Chondrocyte (in vitro differentiated cells): ENCODE measurements at regions not wholly inside any gene's neighbourhood (a gene's known extent, or its start where the extent isn't known, plus 50 kb on each side); places are given as distances from the start of the nearest gene placed in this dataset.

ENCODE experiments used
- DNase-seq: peaks from one replicate; pipeline ENCODE4 v3.0.0; 2021; ENCODE audit warnings: mixed read lengths, low spot score
- H3K27ac Mint-ChIP-seq: one replicate; pipeline ENCODE4 v1.8.0; 2021; ENCODE audit warnings: mild to moderate bottlenecking, moderate library complexity, mixed read lengths; ENCODE audit not compliant: unreplicated experiment
- H3K27me3 Mint-ChIP-seq: 2 replicates; pipeline ENCODE4 v1.8.0; 2021; ENCODE audit warnings: low read depth, mixed read lengths
- H3K36me3 Mint-ChIP-seq: 2 replicates; pipeline ENCODE4 v1.8.0; 2021; ENCODE audit warnings: low read depth, mixed read lengths
- H3K4me1 Mint-ChIP-seq: 2 replicates; pipeline ENCODE4 v1.8.0; 2021; ENCODE audit warnings: low read depth, mild to moderate bottlenecking, mixed read lengths
- H3K4me3 Mint-ChIP-seq: one replicate; pipeline ENCODE4 v1.8.0; 2021; ENCODE audit warnings: mild to moderate bottlenecking, moderate library complexity, mixed read lengths; ENCODE audit not compliant: unreplicated experiment
- H3K9me3 Mint-ChIP-seq: 2 replicates; pipeline ENCODE4 v1.8.0; 2021; ENCODE audit warnings: low read depth, mixed read lengths
- CTCF ChIP-seq: fragments of 200-600 bp; sonication (generic); IDR thresholded peaks from 2 replicates; pipeline ENCODE4 v1.5.0; 2021; ENCODE audit warnings: antibody characterized with exemption, mild to moderate bottlenecking, moderate library complexity

- Mint-ChIP-seq H3K27ac (no peak overlapping the region), H3K27me3 (no peaks in the 10 kb centered on the region), H3K4me1 (no peaks in the 10 kb centered on the region), H3K4me3 (no peak overlapping the region), H3K36me3 (no peaks in the 10 kb centered on the region), H3K9me3 (no peaks in the 10 kb centered on the region)
- no peak for TF ChIP-seq CTCF
- no peak for DNase-seq
Measured at GRCh38 chr4:32748498-32748897, 2028.3 kb downstream of the PCDH7 start.

GRCh38 chr4:32752962-32753361, 2032.8 kb downstream of the PCDH7 start:
- TF ChIP-seq CTCF = no peak
- DNase-seq = no peak
- Mint-ChIP-seq H3K27ac (no peak overlapping the region), H3K4me3 (no peak overlapping the region), H3K9me3 (peaks cover 29% of the 10 kb centered on the region), H3K36me3 (peaks cover 4% of the 10 kb centered on the region), H3K27me3 (no peaks in the 10 kb centered on the region), H3K4me1 (no peaks in the 10 kb centered on the region)

- Mint-ChIP-seq H3K4me1 (peaks cover 8% of the 10 kb centered on the region), H3K36me3 (no peaks in the 10 kb centered on the region), H3K27ac (no peak overlapping the region), H3K27me3 (no peaks in the 10 kb centered on the region), H3K9me3 (no peaks in the 10 kb centered on the region), H3K4me3 (no peak overlapping the region)
- DNase-seq = no peak
- no peak for TF ChIP-seq CTCF
Measured at GRCh38 chr4:32768664-32769389, 2048.7 kb downstream of the PCDH7 start.

- no peak overlapping the region for H3K4me3 Mint-ChIP-seq
- H3K36me3 Mint-ChIP-seq = no peaks in the 10 kb centered on the region
- no peak for TF ChIP-seq CTCF
- no peak overlapping the region for H3K27ac Mint-ChIP-seq
- H3K9me3 Mint-ChIP-seq = no peaks in the 10 kb centered on the region
- no peak for DNase-seq
- H3K27me3 Mint-ChIP-seq = no peaks in the 10 kb centered on the region
- peaks cover 8% of the 10 kb centered on the region for H3K4me1 Mint-ChIP-seq
Measured at GRCh38 chr4:32771491-32771890, 2051.3 kb downstream of the PCDH7 start.

- no peak overlapping the region for H3K27ac Mint-ChIP-seq
- no peaks in the 10 kb centered on the region for H3K9me3 Mint-ChIP-seq
- no peak for DNase-seq
- H3K4me1 Mint-ChIP-seq = peaks cover 8% of the 10 kb centered on the region
- no peak overlapping the region for H3K4me3 Mint-ChIP-seq
- peak; percentile 77 for TF ChIP-seq CTCF
- no peaks in the 10 kb centered on the region for H3K27me3 Mint-ChIP-seq
- no peaks in the 10 kb centered on the region for H3K36me3 Mint-ChIP-seq
Measured at GRCh38 chr4:32775049-32775448, 2054.9 kb downstream of the PCDH7 start.
